Fibroblast of peridontal ligament (primary cell): ENCODE measurements at regions not wholly inside any gene's neighbourhood (a gene's known extent, or its start where the extent isn't known, plus 50 kb on each side); places are given as distances from the start of the nearest gene placed in this dataset.
"Not testable (repeated sequence)": the region's sequence is repeated elsewhere in the genome, so short reads cannot be mapped to it uniquely, and the experiment has no call there.

Experiments
- DNase-seq: peaks from one replicate; pipeline ENCODE4 v3.0.0-alpha.2; 2010; ENCODE audit errors: extremely low read depth

DNA sequence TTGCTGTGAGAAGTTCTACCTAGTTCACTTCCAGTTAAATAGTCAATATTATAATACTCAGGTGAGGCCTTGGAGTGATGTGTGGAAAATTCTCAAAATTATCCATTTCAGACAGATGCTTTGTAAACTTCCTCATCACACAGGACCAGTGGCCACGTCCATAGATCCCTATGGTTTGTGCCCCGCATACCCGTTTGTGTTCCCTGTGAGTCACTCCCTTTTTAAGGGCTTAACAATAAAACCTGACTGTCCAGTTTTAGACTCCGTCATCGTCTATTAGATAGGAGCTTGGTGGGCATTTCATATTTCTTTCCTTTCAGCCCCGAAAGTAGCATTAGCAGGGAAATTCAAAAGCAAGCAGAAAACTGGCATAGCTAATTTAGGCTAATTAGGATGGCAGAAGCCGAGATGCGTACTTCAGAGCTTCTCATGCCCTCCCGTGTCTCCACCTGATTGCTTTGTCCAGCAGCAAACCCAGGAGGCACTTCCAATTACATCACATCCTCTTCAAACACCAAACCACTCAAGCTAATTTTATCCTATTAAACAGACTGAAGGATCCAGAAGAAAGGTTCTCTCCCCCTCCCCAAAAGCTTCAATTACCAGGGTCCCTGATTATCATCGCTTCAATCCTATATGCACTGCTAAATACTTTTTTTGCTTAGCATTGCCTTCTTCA is 186.6 kb upstream of the OTX2 start:
- DNase-seq: no peak

GRCh38 chr14:56995010-56995409 is 184.7 kb upstream of the OTX2 start:
- no peak for DNase-seq

- DNase-seq: no peak
Observed at GRCh38 chr14:56992332-56992820, 182.1 kb upstream of the OTX2 start.

DNA sequence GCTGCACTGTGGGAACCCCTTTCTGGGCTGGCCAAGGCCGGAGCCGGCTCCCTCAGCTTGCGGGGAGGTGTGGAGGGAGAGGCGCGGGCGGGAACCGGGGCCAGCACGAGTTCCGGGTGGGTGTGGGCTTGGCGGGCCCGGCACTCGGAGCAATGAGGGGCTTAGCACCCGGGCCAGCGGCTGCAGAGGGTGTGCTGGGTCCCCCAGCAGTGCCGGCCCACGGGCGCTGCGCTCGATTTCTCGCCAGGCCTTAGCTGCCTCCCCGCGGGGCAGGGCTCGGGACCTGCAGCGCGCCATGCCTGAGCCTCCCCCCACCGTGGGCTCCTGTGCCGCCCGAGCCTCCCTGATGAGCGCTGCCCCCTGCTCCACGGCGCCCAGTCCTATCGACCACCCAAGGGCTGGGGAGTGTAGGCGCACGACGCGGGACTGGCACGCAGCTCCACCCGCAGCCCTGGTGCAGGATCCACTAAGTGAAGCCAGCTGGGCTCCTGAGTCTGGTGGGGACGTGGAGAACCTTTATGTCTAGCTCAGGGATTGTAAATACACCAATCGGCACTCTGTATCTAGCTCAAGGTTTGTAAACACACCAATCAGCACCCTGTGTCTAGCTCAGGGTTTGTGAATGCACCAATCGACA is 180.8 kb upstream of the OTX2 start:
- not testable (repeated sequence) for DNase-seq

DNA sequence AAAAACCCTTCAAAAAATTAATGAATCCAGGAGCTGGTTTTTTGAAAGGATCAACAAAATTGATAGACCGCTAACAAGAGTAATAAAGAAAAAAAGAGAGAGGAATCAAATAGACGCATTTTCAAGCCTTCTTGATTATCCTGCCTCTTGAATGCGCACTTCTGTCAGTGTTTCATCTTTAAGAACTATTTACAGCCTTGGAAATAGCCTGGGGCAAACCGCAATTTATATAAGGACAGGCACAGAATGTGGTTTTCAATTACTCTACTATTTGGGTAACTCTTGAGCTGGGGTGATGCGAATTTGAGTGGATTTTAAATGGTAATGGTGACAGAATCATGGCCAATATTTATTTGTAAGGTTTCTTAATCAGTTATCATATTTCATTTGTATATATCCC is 179.1 kb upstream of the OTX2 start:
- DNase-seq: no peak

DNA sequence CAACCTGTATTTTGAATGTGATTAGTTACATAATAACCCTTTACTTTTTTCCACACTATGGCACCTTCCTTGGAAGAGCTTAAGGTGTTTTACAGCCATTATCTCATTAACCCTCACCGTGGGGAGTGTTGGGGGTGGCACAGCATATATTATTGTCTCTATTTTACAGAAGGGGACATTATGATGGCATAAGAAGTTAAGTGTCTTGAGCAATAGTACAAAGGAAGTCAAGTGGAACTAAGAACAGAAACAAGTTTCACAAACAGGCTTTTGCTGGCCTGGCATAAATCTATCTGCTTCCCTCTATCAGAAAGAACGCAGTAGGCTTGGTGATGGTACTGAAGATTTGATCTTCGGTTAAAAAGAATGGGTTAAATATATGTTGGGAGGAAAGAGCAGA is 169.7 kb upstream of the OTX2 start:
- DNase-seq: no peak

- DNase-seq: no peak
Observed at GRCh38 chr14:56976211-56976610, 165.9 kb upstream of the OTX2 start.

- no peak for DNase-seq
Observed at GRCh38 chr14:56975521-56975920, 165.2 kb upstream of the OTX2 start.

DNA sequence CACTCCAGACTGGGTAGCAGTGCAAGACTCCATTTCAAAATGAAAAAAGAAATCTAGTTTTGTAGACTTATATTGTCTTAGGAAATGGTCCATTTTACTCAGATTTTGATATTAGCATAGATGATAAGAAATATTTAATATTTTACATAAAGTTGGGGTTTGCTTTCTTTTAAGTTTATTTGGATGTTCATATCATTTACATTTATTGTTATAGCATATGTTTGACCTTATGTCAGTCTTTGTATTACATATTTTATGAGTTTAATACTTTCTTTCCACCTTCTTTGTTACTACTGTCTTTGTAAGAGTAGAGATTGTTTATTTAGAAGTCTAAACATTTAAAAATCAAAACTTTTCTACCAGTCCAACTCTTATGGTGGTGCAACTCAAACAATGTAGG is 162.7 kb upstream of the OTX2 start:
- no peak for DNase-seq

- no peak for DNase-seq
Observed at GRCh38 chr14:56964895-56965294, 154.6 kb upstream of the OTX2 start.

DNA sequence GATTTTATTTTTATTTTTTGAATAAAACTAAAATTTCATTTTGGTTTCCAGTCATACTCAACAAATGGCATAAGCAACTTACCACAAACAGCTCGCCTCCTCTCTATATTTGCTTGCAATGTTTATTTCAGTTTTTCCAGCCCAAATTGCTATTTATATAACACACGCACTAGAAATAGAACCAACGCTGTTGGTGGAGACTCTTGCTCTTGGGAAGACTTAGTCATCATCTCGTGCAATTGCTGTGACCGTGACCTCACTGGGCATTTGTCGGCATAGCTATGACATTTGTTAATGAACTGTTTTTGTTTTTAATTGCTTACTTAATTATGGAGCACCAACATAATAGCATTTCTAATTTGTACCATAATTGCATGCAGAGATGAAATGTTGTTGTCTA is 153.1 kb upstream of the OTX2 start:
- no peak for DNase-seq

GRCh38 chr14:56962444-56963080 is 152.3 kb upstream of the OTX2 start:
- no peak for DNase-seq

DNA sequence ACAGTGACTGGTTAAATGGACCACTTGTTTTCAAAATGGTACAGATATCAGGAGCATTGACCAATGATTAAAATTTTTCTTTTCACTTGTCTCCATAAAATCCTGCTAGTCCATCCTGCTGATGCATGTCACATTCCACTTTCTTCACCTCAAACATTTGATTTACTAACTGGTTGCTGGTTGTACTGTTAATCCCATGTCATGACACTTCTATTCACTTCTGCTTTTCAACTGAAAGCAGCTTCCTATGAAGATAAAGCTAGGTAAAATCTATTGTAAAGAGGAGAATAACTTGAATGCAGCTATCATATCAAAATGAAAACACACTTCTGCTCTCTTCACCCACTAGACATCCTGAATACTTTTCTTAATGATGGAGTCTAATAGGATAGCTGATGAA is 149.6 kb upstream of the OTX2 start:
- DNase-seq: no peak

GRCh38 chr14:56959121-56959520 is 148.8 kb upstream of the OTX2 start:
- DNase-seq: no peak

GRCh38 chr14:56956182-56956581 is 145.9 kb upstream of the OTX2 start:
- DNase-seq: no peak

DNA sequence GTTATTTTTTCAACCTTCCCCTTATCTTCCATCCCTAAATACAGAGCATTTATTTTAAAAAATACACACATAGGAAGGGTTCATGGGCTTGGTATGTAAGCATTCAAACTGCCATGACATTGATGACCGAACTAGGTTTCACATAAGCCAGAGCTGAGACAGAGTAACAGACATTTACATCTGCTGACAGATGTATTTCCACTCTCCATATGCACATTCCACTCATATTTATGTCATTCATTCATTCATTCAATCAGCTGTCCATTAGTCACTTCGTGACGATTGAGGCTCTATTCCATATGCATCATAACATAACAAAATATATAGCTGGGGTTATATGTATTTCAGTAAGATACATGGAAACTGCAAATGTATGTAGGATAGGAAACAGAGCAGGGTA is 145.5 kb upstream of the OTX2 start:
- DNase-seq: no peak

- no peak for DNase-seq
Observed at GRCh38 chr14:56953884-56954283, 143.6 kb upstream of the OTX2 start.

GRCh38 chr14:56952766-56953473 is 142.6 kb upstream of the OTX2 start:
- no peak for DNase-seq

- no peak for DNase-seq
Observed at GRCh38 chr14:56949828-56950227, 139.5 kb upstream of the OTX2 start.

DNA sequence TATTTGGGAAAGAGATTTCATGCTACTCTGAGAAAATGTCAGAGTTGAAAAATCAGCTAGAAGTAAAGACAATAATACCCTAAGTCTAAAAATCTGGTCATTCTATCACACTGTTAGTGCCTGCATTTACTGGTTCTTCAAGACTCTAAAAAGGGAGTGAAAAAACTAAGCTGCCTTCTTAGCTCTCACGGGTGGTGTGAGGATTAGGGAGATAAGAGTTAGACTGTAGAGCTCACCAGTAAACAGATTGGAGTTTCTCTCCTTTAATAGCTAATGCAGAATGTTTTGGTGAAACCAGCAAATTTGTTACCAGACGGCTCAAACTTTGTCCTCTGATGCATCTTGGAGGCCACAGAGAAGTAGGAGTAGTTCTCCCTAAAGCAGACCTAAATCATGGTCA is 135.0 kb upstream of the OTX2 start:
- DNase-seq: no peak

DNA sequence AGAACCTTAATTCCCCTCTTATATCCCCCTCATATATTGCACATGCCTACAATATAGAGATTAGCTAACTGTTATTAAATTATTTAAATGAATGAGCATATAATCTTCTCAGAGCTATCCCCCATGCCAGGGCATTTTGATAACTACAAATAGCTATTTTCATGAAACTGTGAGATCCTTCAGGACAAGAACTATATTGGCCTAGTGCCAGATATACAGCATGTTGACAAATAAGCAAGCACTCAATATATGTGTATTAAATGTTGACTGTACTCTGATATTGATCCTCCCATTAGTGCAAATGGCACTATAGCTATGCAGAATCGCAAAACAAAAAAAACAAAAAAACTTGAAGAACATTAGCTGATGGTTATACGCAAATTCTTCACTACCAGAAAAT is 134.1 kb upstream of the OTX2 start:
- DNase-seq: no peak

GRCh38 chr14:56933446-56933845 is 123.2 kb upstream of the OTX2 start:
- DNase-seq: no peak
